GM23338 (cell line): ENCODE measurements at regions not wholly inside any gene's neighbourhood (a gene's known extent, or its start where the extent isn't known, plus 50 kb on each side); places are given as distances from the start of the nearest gene placed in this dataset.

Source experiments
- CREB1 ChIP-seq: fragments of 250-450 bp; sonication (Bioruptor Pico); IDR thresholded peaks from 2 replicates; pipeline ENCODE4 v1.5.0; 2020; ENCODE audit warnings: low read depth, mild to moderate bottlenecking, moderate library complexity
- EZH2 ChIP-seq: fragments of 200-600 bp; sonication (generic); IDR thresholded peaks from one replicate; pipeline ENCODE4 v1.8.0; 2017; ENCODE audit warnings: antibody characterized with exemption, mild to moderate bottlenecking, low read depth; ENCODE audit not compliant: unreplicated experiment
- EZH2phosphoT487 ChIP-seq: fragments of 200-600 bp; sonication (generic); IDR thresholded peaks from one replicate; pipeline ENCODE4 v1.8.1; 2018; ENCODE audit warnings: antibody characterized with exemption; ENCODE audit not compliant: unreplicated experiment
- POLR2AphosphoS5 ChIP-seq: IDR thresholded peaks from 2 replicates; pipeline ENCODE4 v1.6.1; 2016; ENCODE audit warnings: antibody characterized with exemption, low read depth
- STAT1 ChIP-seq: IDR thresholded peaks from one replicate; pipeline ENCODE4 v1.6.1; 2016; ENCODE audit warnings: antibody characterized with exemption; ENCODE audit not compliant: unreplicated experiment
- ZNF114 ChIP-seq: fragments of 250-450 bp; sonication (Bioruptor Pico); IDR thresholded peaks from 2 replicates; pipeline ENCODE4 v1.5.0; 2020; ENCODE audit warnings: mild to moderate bottlenecking, moderate library complexity
- TF ChIP-seq, protein P1 (sequence below), 2 experiments: fragments of 200-600 bp in 1 of 2; sonication (generic) in 1 of 2; conservative IDR thresholded peaks; 2 replicates each; pipeline versions ENCODE4 v1.5.1 to v1.6.1; 2016 to 2017; ENCODE audit warnings: antibody characterized with exemption in 2 of 2, low read depth in 2 of 2, mild to moderate bottlenecking in 2 of 2, moderate library complexity in 1 of 2
- TF ChIP-seq, protein P2 (sequence below): IDR thresholded peaks from one replicate; pipeline ENCODE4 v1.6.1; 2018; ENCODE audit warnings: antibody characterized with exemption; ENCODE audit not compliant: unreplicated experiment
- TF ChIP-seq, protein P3 (sequence below): IDR thresholded peaks from 2 replicates; pipeline ENCODE4 v1.6.1; 2016; ENCODE audit warnings: antibody characterized with exemption

DNA sequence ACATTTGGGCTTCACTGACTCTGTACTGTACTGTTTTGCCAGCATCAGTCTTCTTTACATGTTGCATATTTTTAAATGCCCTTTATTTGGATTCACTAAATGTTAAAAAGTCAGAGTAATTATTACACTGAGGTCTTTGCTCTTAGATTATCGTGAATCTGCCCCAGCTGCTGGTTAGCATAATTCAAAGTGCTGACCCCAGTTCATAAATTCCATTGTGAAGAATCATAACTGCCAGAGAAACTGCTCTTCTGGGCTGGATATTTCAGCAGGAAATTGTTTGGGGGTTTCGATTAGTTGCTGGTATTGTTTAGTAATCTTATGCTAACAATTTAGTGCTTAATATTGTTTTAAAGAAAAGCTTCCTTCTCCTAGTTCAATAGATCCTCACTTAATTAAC is 682.1 kb upstream of the MAP3K7 start:
- TF ChIP-seq, protein P1, sequence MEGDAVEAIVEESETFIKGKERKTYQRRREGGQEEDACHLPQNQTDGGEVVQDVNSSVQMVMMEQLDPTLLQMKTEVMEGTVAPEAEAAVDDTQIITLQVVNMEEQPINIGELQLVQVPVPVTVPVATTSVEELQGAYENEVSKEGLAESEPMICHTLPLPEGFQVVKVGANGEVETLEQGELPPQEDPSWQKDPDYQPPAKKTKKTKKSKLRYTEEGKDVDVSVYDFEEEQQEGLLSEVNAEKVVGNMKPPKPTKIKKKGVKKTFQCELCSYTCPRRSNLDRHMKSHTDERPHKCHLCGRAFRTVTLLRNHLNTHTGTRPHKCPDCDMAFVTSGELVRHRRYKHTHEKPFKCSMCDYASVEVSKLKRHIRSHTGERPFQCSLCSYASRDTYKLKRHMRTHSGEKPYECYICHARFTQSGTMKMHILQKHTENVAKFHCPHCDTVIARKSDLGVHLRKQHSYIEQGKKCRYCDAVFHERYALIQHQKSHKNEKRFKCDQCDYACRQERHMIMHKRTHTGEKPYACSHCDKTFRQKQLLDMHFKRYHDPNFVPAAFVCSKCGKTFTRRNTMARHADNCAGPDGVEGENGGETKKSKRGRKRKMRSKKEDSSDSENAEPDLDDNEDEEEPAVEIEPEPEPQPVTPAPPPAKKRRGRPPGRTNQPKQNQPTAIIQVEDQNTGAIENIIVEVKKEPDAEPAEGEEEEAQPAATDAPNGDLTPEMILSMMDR (conservative IDR thresholded peaks at IDR 0.05; ENCODE audit: low read depth in 2 of 2), result no peak
- no peak for TF ChIP-seq CREB1 (CRISPR knock-in tag)
- no peak for TF ChIP-seq EZH2
- no peak for TF ChIP-seq POLR2AphosphoS5
- TF ChIP-seq STAT1, result no peak
- TF ChIP-seq EZH2phosphoT487, result no peak
- no peak for TF ChIP-seq ZNF114 (CRISPR knock-in tag)
- TF ChIP-seq, protein P2, sequence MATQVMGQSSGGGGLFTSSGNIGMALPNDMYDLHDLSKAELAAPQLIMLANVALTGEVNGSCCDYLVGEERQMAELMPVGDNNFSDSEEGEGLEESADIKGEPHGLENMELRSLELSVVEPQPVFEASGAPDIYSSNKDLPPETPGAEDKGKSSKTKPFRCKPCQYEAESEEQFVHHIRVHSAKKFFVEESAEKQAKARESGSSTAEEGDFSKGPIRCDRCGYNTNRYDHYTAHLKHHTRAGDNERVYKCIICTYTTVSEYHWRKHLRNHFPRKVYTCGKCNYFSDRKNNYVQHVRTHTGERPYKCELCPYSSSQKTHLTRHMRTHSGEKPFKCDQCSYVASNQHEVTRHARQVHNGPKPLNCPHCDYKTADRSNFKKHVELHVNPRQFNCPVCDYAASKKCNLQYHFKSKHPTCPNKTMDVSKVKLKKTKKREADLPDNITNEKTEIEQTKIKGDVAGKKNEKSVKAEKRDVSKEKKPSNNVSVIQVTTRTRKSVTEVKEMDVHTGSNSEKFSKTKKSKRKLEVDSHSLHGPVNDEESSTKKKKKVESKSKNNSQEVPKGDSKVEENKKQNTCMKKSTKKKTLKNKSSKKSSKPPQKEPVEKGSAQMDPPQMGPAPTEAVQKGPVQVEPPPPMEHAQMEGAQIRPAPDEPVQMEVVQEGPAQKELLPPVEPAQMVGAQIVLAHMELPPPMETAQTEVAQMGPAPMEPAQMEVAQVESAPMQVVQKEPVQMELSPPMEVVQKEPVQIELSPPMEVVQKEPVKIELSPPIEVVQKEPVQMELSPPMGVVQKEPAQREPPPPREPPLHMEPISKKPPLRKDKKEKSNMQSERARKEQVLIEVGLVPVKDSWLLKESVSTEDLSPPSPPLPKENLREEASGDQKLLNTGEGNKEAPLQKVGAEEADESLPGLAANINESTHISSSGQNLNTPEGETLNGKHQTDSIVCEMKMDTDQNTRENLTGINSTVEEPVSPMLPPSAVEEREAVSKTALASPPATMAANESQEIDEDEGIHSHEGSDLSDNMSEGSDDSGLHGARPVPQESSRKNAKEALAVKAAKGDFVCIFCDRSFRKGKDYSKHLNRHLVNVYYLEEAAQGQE, result no peak
- TF ChIP-seq, protein P3, sequence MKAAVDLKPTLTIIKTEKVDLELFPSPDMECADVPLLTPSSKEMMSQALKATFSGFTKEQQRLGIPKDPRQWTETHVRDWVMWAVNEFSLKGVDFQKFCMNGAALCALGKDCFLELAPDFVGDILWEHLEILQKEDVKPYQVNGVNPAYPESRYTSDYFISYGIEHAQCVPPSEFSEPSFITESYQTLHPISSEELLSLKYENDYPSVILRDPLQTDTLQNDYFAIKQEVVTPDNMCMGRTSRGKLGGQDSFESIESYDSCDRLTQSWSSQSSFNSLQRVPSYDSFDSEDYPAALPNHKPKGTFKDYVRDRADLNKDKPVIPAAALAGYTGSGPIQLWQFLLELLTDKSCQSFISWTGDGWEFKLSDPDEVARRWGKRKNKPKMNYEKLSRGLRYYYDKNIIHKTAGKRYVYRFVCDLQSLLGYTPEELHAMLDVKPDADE, result no peak
